Colonic mucosa (tissue), 4 donors: ENCODE measurements at regions not wholly inside any gene's neighbourhood (a gene's known extent, or its start where the extent isn't known, plus 50 kb on each side); places are given as distances from the start of the nearest gene placed in this dataset.

Experiments used
- DNase-seq: peaks from one replicate; pipeline ENCODE4 v3.0.0-alpha.2; 2020
- H3K27ac ChIP-seq: fragments of 200-600 bp; one replicate; pipeline ENCODE4 v1.8.0; 2021
- H3K27me3 ChIP-seq: fragments of 200-600 bp; one replicate; pipeline ENCODE4 v1.8.0; 2021
- H3K36me3 ChIP-seq: fragments of 200-600 bp; one replicate; pipeline ENCODE4 v1.8.0; 2021
- H3K4me1 ChIP-seq: fragments of 200-600 bp; one replicate; pipeline ENCODE4 v1.8.0; 2021; ENCODE audit warnings: mild to moderate bottlenecking
- H3K4me3 ChIP-seq: fragments of 200-600 bp; one replicate; pipeline ENCODE4 v1.8.0; 2021
- H3K9ac ChIP-seq, 2 donors: one replicate each; pipeline ENCODE4 v1.7.0; 2013; ENCODE audit warnings: control low read depth in 2 of 2, low read depth in 2 of 2, low read length in 2 of 2
- H3K9me3 ChIP-seq: fragments of 200-600 bp; one replicate; pipeline ENCODE4 v1.8.0; 2021
- intact Hi-C: fragments of 100-400 bp; cut with DNase I; formaldehyde crosslinking; loops from one replicate; pipeline ENCODE4 v1.14.1; 2022
- TF ChIP-seq, protein P1 (sequence below): fragments of 200-600 bp; IDR thresholded peaks from one replicate; pipeline ENCODE4 v1.8.0; 2022; ENCODE audit warnings: antibody characterized with exemption, mild to moderate bottlenecking
- donor health status: healthy.
- donor health status: DM: no; HTN: no; CAD: no.
- donor health status: DM: no; HTN: no; CAD: no.

DNA sequence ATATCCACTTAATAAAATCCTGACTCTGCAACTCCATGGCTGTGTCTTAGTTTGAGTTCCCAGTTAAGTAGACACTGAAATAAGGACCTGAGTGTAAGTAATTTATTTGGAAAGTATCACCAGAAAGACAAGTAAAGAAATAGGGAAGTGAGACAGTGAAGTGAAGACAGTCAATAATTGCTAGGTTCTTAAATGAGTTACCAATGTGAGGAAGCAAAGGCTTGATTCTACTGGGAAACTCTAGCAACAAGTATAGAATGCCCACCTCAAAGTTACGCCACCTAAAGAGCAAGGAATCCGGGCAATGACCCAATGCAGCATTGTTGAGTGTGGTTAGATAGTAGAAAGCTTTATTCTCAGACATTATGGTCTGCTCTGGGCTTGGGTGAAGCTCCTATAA is 383.9 kb downstream of the TLR4 start:
- Histone ChIP-seq H3K4me3 (no peak overlapping the region), H3K9me3 (no peaks in the 10 kb centered on the region), H3K36me3 (no peaks in the 10 kb centered on the region), H3K27me3 (no peaks in the 10 kb centered on the region), H3K27ac (no peak overlapping the region), H3K9ac (no peak overlapping the region), H3K4me1 (no peaks in the 10 kb centered on the region)
- TF ChIP-seq, protein P1, sequence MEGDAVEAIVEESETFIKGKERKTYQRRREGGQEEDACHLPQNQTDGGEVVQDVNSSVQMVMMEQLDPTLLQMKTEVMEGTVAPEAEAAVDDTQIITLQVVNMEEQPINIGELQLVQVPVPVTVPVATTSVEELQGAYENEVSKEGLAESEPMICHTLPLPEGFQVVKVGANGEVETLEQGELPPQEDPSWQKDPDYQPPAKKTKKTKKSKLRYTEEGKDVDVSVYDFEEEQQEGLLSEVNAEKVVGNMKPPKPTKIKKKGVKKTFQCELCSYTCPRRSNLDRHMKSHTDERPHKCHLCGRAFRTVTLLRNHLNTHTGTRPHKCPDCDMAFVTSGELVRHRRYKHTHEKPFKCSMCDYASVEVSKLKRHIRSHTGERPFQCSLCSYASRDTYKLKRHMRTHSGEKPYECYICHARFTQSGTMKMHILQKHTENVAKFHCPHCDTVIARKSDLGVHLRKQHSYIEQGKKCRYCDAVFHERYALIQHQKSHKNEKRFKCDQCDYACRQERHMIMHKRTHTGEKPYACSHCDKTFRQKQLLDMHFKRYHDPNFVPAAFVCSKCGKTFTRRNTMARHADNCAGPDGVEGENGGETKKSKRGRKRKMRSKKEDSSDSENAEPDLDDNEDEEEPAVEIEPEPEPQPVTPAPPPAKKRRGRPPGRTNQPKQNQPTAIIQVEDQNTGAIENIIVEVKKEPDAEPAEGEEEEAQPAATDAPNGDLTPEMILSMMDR = no peak
- intact Hi-C loops = no loop called here
- no peak for DNase-seq

DNA sequence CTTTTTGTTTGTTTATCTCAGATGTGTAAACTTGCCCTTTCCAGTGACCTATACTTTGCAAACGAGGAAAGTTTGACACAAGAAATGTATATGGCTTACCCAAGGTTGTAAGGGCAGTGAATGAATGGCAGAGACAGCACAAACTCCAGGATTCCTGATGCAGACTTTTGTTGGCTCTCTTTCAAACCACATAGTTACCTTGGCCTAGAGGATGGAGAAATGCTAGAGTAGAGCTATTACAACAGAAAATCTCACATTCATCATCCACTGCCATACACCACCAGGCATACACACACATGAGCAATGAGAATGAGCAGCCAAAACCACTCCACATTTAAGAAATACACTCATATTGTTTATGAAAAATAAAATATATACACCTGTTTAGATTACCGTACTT is 387.0 kb downstream of the TLR4 start:
- intact Hi-C loops = no loop called here
- TF ChIP-seq, protein P1 = no peak

GRCh38 chr9:118091711-118092500 is 387.7 kb downstream of the TLR4 start:
- Histone ChIP-seq H3K4me1 (no peaks in the 10 kb centered on the region), H3K9me3 (no peaks in the 10 kb centered on the region), H3K4me3 (no peak overlapping the region), H3K27ac (no peak overlapping the region), H3K36me3 (no peaks in the 10 kb centered on the region), H3K27me3 (no peaks in the 10 kb centered on the region), H3K9ac (no peak overlapping the region)
- intact Hi-C loops = no loop called here
- DNase-seq = no peak
- TF ChIP-seq, protein P1 = no peak

More for the DNA sequence above, 387.0 kb downstream of the TLR4 start:
- no peaks in the 10 kb centered on the region for H3K4me1 ChIP-seq
- H3K9ac ChIP-seq = no peak overlapping the region
- no peaks in the 10 kb centered on the region for H3K27me3 ChIP-seq
- DNase-seq = no peak
- H3K36me3 ChIP-seq = no peaks in the 10 kb centered on the region
- no peaks in the 10 kb centered on the region for H3K9me3 ChIP-seq
- no peak overlapping the region for H3K4me3 ChIP-seq
- no peak overlapping the region for H3K27ac ChIP-seq

GRCh38 chr9:118094387-118094786 is 390.2 kb downstream of the TLR4 start:
- H3K27ac ChIP-seq = no peak overlapping the region
- no peaks in the 10 kb centered on the region for H3K36me3 ChIP-seq
- no peak overlapping the region for H3K4me3 ChIP-seq
- H3K9ac ChIP-seq = no peak overlapping the region
- no peaks in the 10 kb centered on the region for H3K9me3 ChIP-seq
- DNase-seq = no peak
- TF ChIP-seq, protein P1 = no peak
- H3K27me3 ChIP-seq = no peaks in the 10 kb centered on the region
- no peaks in the 10 kb centered on the region for H3K4me1 ChIP-seq
- intact Hi-C loops = no loop called here

GRCh38 chr9:118100529-118101419 is 396.6 kb downstream of the TLR4 start:
- no peaks in the 10 kb centered on the region for H3K36me3 ChIP-seq
- H3K9ac ChIP-seq = no peak overlapping the region
- DNase-seq = no peak
- H3K4me1 ChIP-seq = no peaks in the 10 kb centered on the region
- no peaks in the 10 kb centered on the region for H3K9me3 ChIP-seq
- no peaks in the 10 kb centered on the region for H3K27me3 ChIP-seq
- no peak overlapping the region for H3K4me3 ChIP-seq
- intact Hi-C loops = no loop called here
- TF ChIP-seq, protein P1 = no peak
- H3K27ac ChIP-seq = no peak overlapping the region
